ENCODE measurements at regions not wholly inside any gene's neighbourhood (a gene's known extent, or its start where the extent isn't known, plus 50 kb on each side); places are given as distances from the start of the nearest gene placed in this dataset.

GRCh38 chr3:117310536-117310935, 601.0 kb downstream of the TUSC7 start:
- Histone ChIP-seq H3K36me3 (ENCODE audit: low read depth) (no peaks in the 10 kb centered on the region), H3K4me2 (ENCODE audit: unreplicated experiment) (no peak overlapping the region), H3K9ac (no peak overlapping the region), H2AFZ (no peak overlapping the region), H3K9me2 (ENCODE audit: insufficient read depth) (no peaks in the 10 kb centered on the region), H4K20me1 (ENCODE audit: insufficient read depth) (no peaks in the 10 kb centered on the region), H3K9me3 (ENCODE audit: low read depth) (no peaks in the 10 kb centered on the region), H3K4me1 (ENCODE audit: insufficient read depth) (no peaks in the 10 kb centered on the region), H3K27me3 (replicated peaks; ENCODE audit: insufficient read depth) (no peaks in the 10 kb centered on the region), H3F3A (ENCODE audit: insufficient read depth) (no peaks in the 10 kb centered on the region), H3K4me3 (no peak overlapping the region), H3K79me2 (ENCODE audit: insufficient read depth) (no peaks in the 10 kb centered on the region), H3K27ac (no peak overlapping the region)
- in situ Hi-C loops (cut with MboI), result no loop called here
- TF ChIP-seq EZH2 (IDR thresholded peaks at IDR 0.05; ENCODE audit: insufficient read depth, poor library complexity, severe bottlenecking) (no peak), EZH2phosphoT487 (IDR thresholded peaks at IDR 0.05; ENCODE audit: insufficient read depth, low read depth) (no peak)
- 80 to 87% methylated on average over 1 of the region's 1 CpG for WGBS, 2 experiments (ENCODE audit: low coverage in 1 of 2, low lambda C conversion rate in 2 of 2, missing lambda C conversion rate in 2 of 2)
- DNase-seq, result no peak

- Histone ChIP-seq H3K79me2 (ENCODE audit: insufficient read depth) (no peaks in the 10 kb centered on the region), H3K9me2 (ENCODE audit: insufficient read depth) (no peaks in the 10 kb centered on the region), H3K27ac (no peak overlapping the region), H3K4me1 (ENCODE audit: insufficient read depth) (no peaks in the 10 kb centered on the region), H3K9me3 (ENCODE audit: low read depth) (no peaks in the 10 kb centered on the region), H4K20me1 (ENCODE audit: insufficient read depth) (no peaks in the 10 kb centered on the region), H3K27me3 (replicated peaks; ENCODE audit: insufficient read depth) (no peaks in the 10 kb centered on the region), H3F3A (ENCODE audit: insufficient read depth) (no peaks in the 10 kb centered on the region), H3K4me2 (ENCODE audit: unreplicated experiment) (no peak overlapping the region), H2AFZ (no peak overlapping the region), H3K9ac (no peak overlapping the region), H3K36me3 (ENCODE audit: low read depth) (no peaks in the 10 kb centered on the region), H3K4me3 (no peak overlapping the region)
- in situ Hi-C loops (cut with MboI), result no loop called here
- TF ChIP-seq EZH2phosphoT487 (IDR thresholded peaks at IDR 0.05; ENCODE audit: insufficient read depth, low read depth) (no peak), EZH2 (IDR thresholded peaks at IDR 0.05; ENCODE audit: insufficient read depth, poor library complexity, severe bottlenecking) (no peak)
- 20 to 23% methylated on average over 2 of the region's 2 CpGs for WGBS, 2 experiments (ENCODE audit: low coverage in 1 of 2, low lambda C conversion rate in 2 of 2, missing lambda C conversion rate in 2 of 2)
- no peak for DNase-seq
Measured at GRCh38 chr3:117314441-117315150, 605.0 kb downstream of the TUSC7 start.

- H2AFZ ChIP-seq, result no peak overlapping the region
- in situ Hi-C loops (cut with MboI), result no loop called here
- WGBS, 2 experiments (ENCODE audit: low coverage in 1 of 2, low lambda C conversion rate in 2 of 2, missing lambda C conversion rate in 2 of 2), result 0 to 17% methylated on average over 1 of the region's 1 CpG
- peak; percentile 47 for DNase-seq
- H3K9me2 ChIP-seq (ENCODE audit: insufficient read depth), result no peaks in the 10 kb centered on the region
- no peak overlapping the region for H3K27ac ChIP-seq
- H3K4me1 ChIP-seq (ENCODE audit: insufficient read depth), result no peaks in the 10 kb centered on the region
- no peak overlapping the region for H3K9ac ChIP-seq
- TF ChIP-seq EZH2phosphoT487 (IDR thresholded peaks at IDR 0.05; ENCODE audit: insufficient read depth, low read depth), result no peak
- TF ChIP-seq EZH2 (IDR thresholded peaks at IDR 0.05; ENCODE audit: insufficient read depth, poor library complexity, severe bottlenecking), result no peak
- H3K79me2 ChIP-seq (ENCODE audit: insufficient read depth), result no peaks in the 10 kb centered on the region
- H3K4me3 ChIP-seq, result no peak overlapping the region
- no peaks in the 10 kb centered on the region for H3K36me3 ChIP-seq (ENCODE audit: low read depth)
- no peak overlapping the region for H3K4me2 ChIP-seq (ENCODE audit: unreplicated experiment)
- no peaks in the 10 kb centered on the region for H3K9me3 ChIP-seq (ENCODE audit: low read depth)
- H3K27me3 ChIP-seq (replicated peaks; ENCODE audit: insufficient read depth), result no peaks in the 10 kb centered on the region
- no peaks in the 10 kb centered on the region for H4K20me1 ChIP-seq (ENCODE audit: insufficient read depth)
- H3F3A ChIP-seq (ENCODE audit: insufficient read depth), result no peaks in the 10 kb centered on the region
Measured at GRCh38 chr3:117322866-117323265, 613.3 kb downstream of the TUSC7 start.

- WGBS, 2 experiments (ENCODE audit: low coverage in 1 of 2, low lambda C conversion rate in 2 of 2, missing lambda C conversion rate in 2 of 2), result 41 to 46% methylated on average over 3 of the region's 3 CpGs
- Histone ChIP-seq H3K9ac (no peak overlapping the region), H3K79me2 (ENCODE audit: insufficient read depth) (no peaks in the 10 kb centered on the region), H2AFZ (no peak overlapping the region), H3K27me3 (replicated peaks; ENCODE audit: insufficient read depth) (no peaks in the 10 kb centered on the region), H3F3A (ENCODE audit: insufficient read depth) (no peaks in the 10 kb centered on the region), H4K20me1 (ENCODE audit: insufficient read depth) (no peaks in the 10 kb centered on the region), H3K4me3 (no peak overlapping the region), H3K4me2 (ENCODE audit: unreplicated experiment) (no peak overlapping the region), H3K27ac (no peak overlapping the region), H3K36me3 (ENCODE audit: low read depth) (no peaks in the 10 kb centered on the region), H3K4me1 (ENCODE audit: insufficient read depth) (no peaks in the 10 kb centered on the region), H3K9me3 (ENCODE audit: low read depth) (no peaks in the 10 kb centered on the region), H3K9me2 (ENCODE audit: insufficient read depth) (no peaks in the 10 kb centered on the region)
- TF ChIP-seq EZH2phosphoT487 (IDR thresholded peaks at IDR 0.05; ENCODE audit: insufficient read depth, low read depth), result no peak
- TF ChIP-seq EZH2 (IDR thresholded peaks at IDR 0.05; ENCODE audit: insufficient read depth, poor library complexity, severe bottlenecking), result no peak
- in situ Hi-C loops (cut with MboI), result no loop called here
- DNase-seq, result no peak
Measured at GRCh38 chr3:117346901-117347300, 637.3 kb downstream of the TUSC7 start.

Data from GM23248 (cell line).